Mucosa of stomach (tissue), 1 donor: ENCODE measurements at regions not wholly inside any gene's neighbourhood (a gene's known extent, or its start where the extent isn't known, plus 50 kb on each side); places are given as distances from the start of the nearest gene placed in this dataset.

Experiments used
- H3K27me3 ChIP-seq: one replicate; pipeline ENCODE4 v1.7.0; 2013; ENCODE audit warnings: mild to moderate bottlenecking, low read length; ENCODE audit not compliant: control insufficient read depth, insufficient read depth
- H3K36me3 ChIP-seq: one replicate; pipeline ENCODE4 v1.7.0; 2013; ENCODE audit warnings: low read length; ENCODE audit not compliant: control insufficient read depth, insufficient read depth
- H3K4me1 ChIP-seq: one replicate; pipeline ENCODE4 v1.7.0; 2013; ENCODE audit warnings: mild to moderate bottlenecking, low read length; ENCODE audit not compliant: control insufficient read depth, insufficient read depth
- H3K4me3 ChIP-seq: one replicate; pipeline ENCODE4 v1.7.0; 2013; ENCODE audit warnings: low read length
- H3K9ac ChIP-seq: one replicate; pipeline ENCODE4 v1.7.0; 2013; ENCODE audit warnings: mild to moderate bottlenecking, low read length, moderate library complexity
- H3K9me3 ChIP-seq: one replicate; pipeline ENCODE4 v1.7.0; 2013; ENCODE audit warnings: mild to moderate bottlenecking, low read length, moderate library complexity; ENCODE audit not compliant: control insufficient read depth
- donor health status: Pancreatic carcinoma.

GRCh38 chr9:30711591-30711990, 1672.9 kb upstream of the ACO1 start:
- H3K9me3 ChIP-seq: no peaks in the 10 kb centered on the region
- H3K36me3 ChIP-seq: no peaks in the 10 kb centered on the region
- H3K4me1 ChIP-seq: no peaks in the 10 kb centered on the region
- H3K4me3 ChIP-seq: no peak overlapping the region
- H3K27me3 ChIP-seq: no peaks in the 10 kb centered on the region
- no peak overlapping the region for H3K9ac ChIP-seq

- H3K9ac ChIP-seq: no peak overlapping the region
Observed at GRCh38 chr9:30713243-30713642, 1671.2 kb upstream of the ACO1 start.

GRCh38 chr9:30714389-30714788, 1670.1 kb upstream of the ACO1 start:
- Histone ChIP-seq H3K36me3 (no peaks in the 10 kb centered on the region), H3K9ac (no peak overlapping the region), H3K4me3 (no peak overlapping the region), H3K27me3 (no peaks in the 10 kb centered on the region), H3K9me3 (no peaks in the 10 kb centered on the region), H3K4me1 (no peaks in the 10 kb centered on the region)

More at GRCh38 chr9:30713243-30713642, 1671.2 kb upstream of the ACO1 start:
- no peaks in the 10 kb centered on the region for H3K4me1 ChIP-seq
- no peak overlapping the region for H3K4me3 ChIP-seq
- H3K9me3 ChIP-seq: no peaks in the 10 kb centered on the region
- H3K36me3 ChIP-seq: no peaks in the 10 kb centered on the region
- no peaks in the 10 kb centered on the region for H3K27me3 ChIP-seq

GRCh38 chr9:30718483-30718882, 1666.0 kb upstream of the ACO1 start:
- H3K27me3 ChIP-seq: no peaks in the 10 kb centered on the region
- H3K36me3 ChIP-seq: no peaks in the 10 kb centered on the region
- no peak overlapping the region for H3K9ac ChIP-seq
- H3K9me3 ChIP-seq: no peaks in the 10 kb centered on the region
- H3K4me1 ChIP-seq: no peaks in the 10 kb centered on the region
- no peak overlapping the region for H3K4me3 ChIP-seq

GRCh38 chr9:30722065-30722464, 1662.4 kb upstream of the ACO1 start:
- Histone ChIP-seq H3K4me1 (no peaks in the 10 kb centered on the region), H3K9me3 (no peaks in the 10 kb centered on the region), H3K27me3 (no peaks in the 10 kb centered on the region), H3K9ac (no peak overlapping the region), H3K4me3 (no peak overlapping the region), H3K36me3 (no peaks in the 10 kb centered on the region)

GRCh38 chr9:30723656-30724055, 1660.8 kb upstream of the ACO1 start:
- no peaks in the 10 kb centered on the region for H3K9me3 ChIP-seq

GRCh38 chr9:30732060-30732459, 1652.4 kb upstream of the ACO1 start:
- H3K27me3 ChIP-seq: no peaks in the 10 kb centered on the region
- H3K9ac ChIP-seq: no peak overlapping the region
- H3K9me3 ChIP-seq: no peaks in the 10 kb centered on the region
- no peaks in the 10 kb centered on the region for H3K4me1 ChIP-seq
- H3K4me3 ChIP-seq: no peak overlapping the region
- H3K36me3 ChIP-seq: no peaks in the 10 kb centered on the region

More at GRCh38 chr9:30723656-30724055, 1660.8 kb upstream of the ACO1 start:
- H3K4me1 ChIP-seq: no peaks in the 10 kb centered on the region
- no peak overlapping the region for H3K4me3 ChIP-seq
- no peaks in the 10 kb centered on the region for H3K27me3 ChIP-seq
- no peaks in the 10 kb centered on the region for H3K36me3 ChIP-seq
- H3K9ac ChIP-seq: no peak overlapping the region

GRCh38 chr9:30744871-30745270, 1639.6 kb upstream of the ACO1 start:
- Histone ChIP-seq H3K4me3 (no peak overlapping the region), H3K4me1 (no peaks in the 10 kb centered on the region), H3K9ac (no peak overlapping the region), H3K27me3 (no peaks in the 10 kb centered on the region), H3K9me3 (no peaks in the 10 kb centered on the region), H3K36me3 (no peaks in the 10 kb centered on the region)

- no peaks in the 10 kb centered on the region for H3K36me3 ChIP-seq
- no peaks in the 10 kb centered on the region for H3K9me3 ChIP-seq
- H3K27me3 ChIP-seq: no peaks in the 10 kb centered on the region
- no peak overlapping the region for H3K9ac ChIP-seq
- no peaks in the 10 kb centered on the region for H3K4me1 ChIP-seq
- H3K4me3 ChIP-seq: no peak overlapping the region
Observed at GRCh38 chr9:30746589-30746988, 1637.9 kb upstream of the ACO1 start.

GRCh38 chr9:30757723-30758122, 1626.7 kb upstream of the ACO1 start:
- no peaks in the 10 kb centered on the region for H3K9me3 ChIP-seq
- no peak overlapping the region for H3K9ac ChIP-seq
- no peaks in the 10 kb centered on the region for H3K36me3 ChIP-seq
- no peak overlapping the region for H3K4me3 ChIP-seq
- H3K27me3 ChIP-seq: no peaks in the 10 kb centered on the region
- H3K4me1 ChIP-seq: no peaks in the 10 kb centered on the region

GRCh38 chr9:30758726-30759446, 1625.6 kb upstream of the ACO1 start:
- Histone ChIP-seq H3K9ac (no peak overlapping the region), H3K27me3 (no peaks in the 10 kb centered on the region), H3K9me3 (no peaks in the 10 kb centered on the region), H3K36me3 (no peaks in the 10 kb centered on the region), H3K4me3 (no peak overlapping the region), H3K4me1 (no peaks in the 10 kb centered on the region)

GRCh38 chr9:30765318-30765717, 1619.1 kb upstream of the ACO1 start:
- Histone ChIP-seq H3K9ac (no peak overlapping the region), H3K4me1 (no peaks in the 10 kb centered on the region), H3K9me3 (no peaks in the 10 kb centered on the region), H3K36me3 (no peaks in the 10 kb centered on the region), H3K4me3 (no peak overlapping the region), H3K27me3 (no peaks in the 10 kb centered on the region)
